HepG2 (cell line): ENCODE measurements at regions not wholly inside any gene's neighbourhood (a gene's known extent, or its start where the extent isn't known, plus 50 kb on each side); places are given as distances from the start of the nearest gene placed in this dataset.

Experiments
- ATAC-seq: fragments of 200-7000 bp; cut with Tn5 transposase; 3 replicates; pipeline ENCODE4 v1.9.1; 2020; ENCODE audit warnings: mild to moderate bottlenecking, moderate library complexity
- BruUV-seq: library from RNA; stranded (reverse); fragments of 400-500 nt; replicated peaks from 2 replicates; lab custom pipeline; 2021; lab: Mats Ljungman, UMichigan
- CTCF ChIA-PET: fragments of 300-600 bp; formaldehyde crosslinking; extraction: SDS; loops from one replicate; lab custom pipeline; 2021; ENCODE audit warnings: low total read pairs, inconsistent platforms, low intra/inter-chr PET ratio; lab: Yijun Ruan, JAX
- POLR2A ChIA-PET: fragments of 350-600 bp; sonication (Branson Sonifier 250); formaldehyde crosslinking; loops from one replicate; lab custom pipeline; 2020; ENCODE audit warnings: antibody characterized with exemption, inconsistent platforms; lab: Yijun Ruan, JAX
- DNase-seq: peaks from one replicate; pipeline ENCODE4 v3.0.0-alpha.2; 2015; ENCODE audit warnings: low spot score
- FAIRE-seq: peaks from 3 replicates; lab custom pipeline; 2011; peaks lifted over from hg19 to GRCh38; lab: Jason Lieb, UNC
- H2AFZ ChIP-seq: one replicate; pipeline ENCODE4 v1.6.1; 2011; ENCODE audit warnings: low read length, inconsistent platforms
- H3K27ac ChIP-seq: fragments of 300-600 bp; 3 replicates; pipeline ENCODE4 v1.8.0; 2011; ENCODE audit warnings: mixed run types, mild to moderate bottlenecking, mixed read lengths, low read length, inconsistent platforms; ENCODE audit not compliant: insufficient read depth; ENCODE audit errors: extremely low read length
- H3K27me3 ChIP-seq, 2 experiments: fragments of 200-600 bp in 1 of 2; 2 replicates in 1 of 2; 3 replicates in 1 of 2; pipeline versions ENCODE4 v1.6.0 to v1.8.0; 2011; ENCODE audit warnings: low read length in 2 of 2, mild to moderate bottlenecking in 2 of 2, moderate library complexity in 2 of 2, inconsistent platforms in 1 of 2; ENCODE audit not compliant: insufficient read depth in 2 of 2, control insufficient read depth in 1 of 2
- H3K36me3 ChIP-seq, 2 experiments: fragments of 200-600 bp in 1 of 2; replicated peaks in 1 of 2; 2 replicates in 1 of 2; 3 replicates in 1 of 2; pipeline versions ENCODE4 v1.5.1 to v1.8.0; 2011; ENCODE audit warnings: low read length in 2 of 2, inconsistent platforms in 1 of 2; ENCODE audit not compliant: insufficient read depth in 2 of 2, control insufficient read depth in 1 of 2
- H3K4me1 ChIP-seq: 2 replicates; pipeline ENCODE4 v1.5.1; 2012; ENCODE audit warnings: low read length, inconsistent platforms; ENCODE audit not compliant: insufficient read depth
- H3K4me2 ChIP-seq: 2 replicates; pipeline ENCODE4 v1.6.0; 2011; ENCODE audit warnings: low read depth, low read length, inconsistent platforms
- H3K4me3 ChIP-seq, 3 experiments: fragments of 200-600 bp in 1 of 3; sonication (generic), shearing (Covaris generic) in 1 of 3; replicated peaks in 1 of 3; 2 replicates each; pipeline ENCODE4 v1.5.1; 2011 to 2016; ENCODE audit warnings: low read length in 3 of 3, inconsistent platforms in 2 of 3, low read depth in 2 of 3, mild to moderate bottlenecking in 2 of 3, control low read depth in 1 of 3, mixed read lengths in 1 of 3; ENCODE audit not compliant: insufficient read depth in 1 of 3
- H3K79me2 ChIP-seq: one replicate; pipeline ENCODE4 v1.6.1; 2011; ENCODE audit warnings: low read length, inconsistent platforms; ENCODE audit not compliant: insufficient read depth
- H3K9ac ChIP-seq: 2 replicates; pipeline ENCODE4 v1.6.0; 2011; ENCODE audit warnings: mild to moderate bottlenecking, low read depth, low read length, inconsistent platforms; ENCODE audit not compliant: insufficient read depth
- H3K9me3 ChIP-seq: 2 replicates; pipeline ENCODE4 v1.5.1; 2012; ENCODE audit warnings: mild to moderate bottlenecking, low read length
- H4K20me1 ChIP-seq: 2 replicates; pipeline ENCODE4 v1.6.0; 2011; ENCODE audit warnings: inconsistent platforms, mild to moderate bottlenecking, low read length, moderate library complexity; ENCODE audit not compliant: insufficient read depth
- MAFF ChIP-seq: IDR thresholded peaks from 2 replicates; pipeline ENCODE4 v1.6.1; 2011; ENCODE audit warnings: low read depth, low read length, improper control_type of control experiment
- MAFK ChIP-seq, 2 experiments: IDR thresholded peaks in 1 of 2; conservative IDR thresholded peaks in 1 of 2; 2 replicates each; pipeline ENCODE4 v1.6.1; 2011; ENCODE audit warnings: improper control_type of control experiment in 2 of 2, low read length in 2 of 2
- MEIS1 ChIP-seq: sonication (generic); formaldehyde crosslinking; IDR thresholded peaks from 2 replicates; pipeline ENCODE4 v1.9.0; 2021; ENCODE audit warnings: mild to moderate bottlenecking, missing genetic modification reagents, moderate library complexity, borderline replicate concordance
- MTF1 ChIP-seq: sonication (generic); formaldehyde crosslinking; IDR thresholded peaks from 2 replicates; pipeline ENCODE4 v1.5.0; 2020; ENCODE audit warnings: missing genetic modification reagents
- SRSF4 ChIP-seq: fragments of 200-400 bp; formaldehyde crosslinking; IDR thresholded peaks from one replicate; pipeline ENCODE4 v1.6.1; 2018; ENCODE audit warnings: mild to moderate bottlenecking, low read depth, low read length, moderate library complexity; ENCODE audit not compliant: poor library complexity, severe bottlenecking
- STAT6 ChIP-seq: sonication (generic); formaldehyde crosslinking; IDR thresholded peaks from 2 replicates; pipeline ENCODE4 v1.4.0; 2020; ENCODE audit warnings: missing genetic modification reagents, mild to moderate bottlenecking, borderline replicate concordance
- TP53 ChIP-seq: sonication (generic); formaldehyde crosslinking; conservative IDR thresholded peaks from 2 replicates; pipeline ENCODE4 v1.4.0; 2020; ENCODE audit warnings: missing genetic modification reagents
- ZHX2 ChIP-seq, 2 experiments: sonication (generic) in 1 of 2; formaldehyde crosslinking in 1 of 2; IDR thresholded peaks; 2 replicates each; pipeline versions ENCODE4 v1.6.1 to v1.9.0; 2014 to 2022; ENCODE audit warnings: antibody characterized with exemption in 1 of 2, borderline replicate concordance in 1 of 2, inconsistent platforms in 1 of 2, low read depth in 1 of 2, missing genetic modification reagents in 1 of 2
- ZNF513 ChIP-seq: sonication (generic); formaldehyde crosslinking; conservative IDR thresholded peaks from 2 replicates; pipeline ENCODE4 v1.5.0; 2020; ENCODE audit warnings: missing genetic modification reagents
- ZNF672 ChIP-seq: sonication (generic); formaldehyde crosslinking; IDR thresholded peaks from 2 replicates; pipeline ENCODE4 v1.8.1; 2022; ENCODE audit warnings: missing genetic modification reagents
- WGBS: methylation state at CpG from one replicate; pipeline ENCODE4 v1.1.6; 2017; ENCODE audit warnings: low lambda C conversion rate; 5-methylcytosine and 5-hydroxymethylcytosine counted together
- in situ Hi-C: cut with HindIII; loops from 2 replicates; pipeline ENCODE4 v1.10.0; 2017; ENCODE audit warnings: low pct_unique_long_range_greater_than_20kb; ENCODE audit not compliant: extremely low pct_ligation_motif_present
- intact Hi-C: fragments of 100-400 bp; cut with micrococcal nuclease; formaldehyde crosslinking; loops from one replicate; pipeline ENCODE4 v1.10.0; 2022; ENCODE audit not compliant: unreplicated experiment

- H3K4me1 ChIP-seq: no peaks in the 10 kb centered on the region
- no peak overlapping the region for H3K27ac ChIP-seq
- intact Hi-C loops: no loop called here
- WGBS: under 1% methylated on average over 3 of the region's 3 CpGs
- no peaks in the 10 kb centered on the region for H3K36me3 ChIP-seq
- no peak overlapping the region for H3K4me3 ChIP-seq
- H3K9me3 ChIP-seq: no peaks in the 10 kb centered on the region
- CTCF ChIA-PET: no interaction called here
- ATAC-seq: no peak
- DNase-seq: no peak
- H4K20me1 ChIP-seq: no peaks in the 10 kb centered on the region
- in situ Hi-C loops: no loop called here
- no peak overlapping the region for H3K9ac ChIP-seq
- POLR2A ChIA-PET: no interaction called here
- H3K27me3 ChIP-seq: no peaks in the 10 kb centered on the region
- BruUV-seq: no TSS peak
- no peak for FAIRE-seq
- H3K4me2 ChIP-seq: no peak overlapping the region
- no peaks in the 10 kb centered on the region for H3K79me2 ChIP-seq
- no peak overlapping the region for H2AFZ ChIP-seq
- TF ChIP-seq ZNF513 (no peak), SRSF4 (no peak), MAFK (conservative IDR thresholded peaks at IDR 0.05 in 1 of 2, IDR thresholded peaks at IDR 0.05 in 1 of 2; ENCODE audit: low read length in 2 of 2) (peak; percentile 56 to 60; a peak in 3 of 4 replicates), MAFF (peak; percentile 65), MTF1 (CRISPR knock-in tag) (no peak), TP53 (CRISPR knock-in tag) (no peak), MEIS1 (CRISPR knock-in tag) (no peak), STAT6 (CRISPR knock-in tag) (no peak), ZNF672 (CRISPR knock-in tag) (no peak), ZHX2 (IDR thresholded peaks at IDR 0.05; ENCODE audit: low read depth) (no peak), ZHX2 (CRISPR knock-in tag; IDR thresholded peaks at IDR 0.05; ENCODE audit: borderline replicate concordance) (no peak)
These were observed 146.7 kb upstream of the CXXC4 start for GRCh38 chr4:104641418-104641817.
